ENCODE measurements at regions not wholly inside any gene's neighbourhood (a gene's known extent, or its start where the extent isn't known, plus 50 kb on each side); places are given as distances from the start of the nearest gene placed in this dataset.
"Not testable (repeated sequence)": the region's sequence is repeated elsewhere in the genome, so short reads cannot be mapped to it uniquely, and the experiment has no call there.

DNA sequence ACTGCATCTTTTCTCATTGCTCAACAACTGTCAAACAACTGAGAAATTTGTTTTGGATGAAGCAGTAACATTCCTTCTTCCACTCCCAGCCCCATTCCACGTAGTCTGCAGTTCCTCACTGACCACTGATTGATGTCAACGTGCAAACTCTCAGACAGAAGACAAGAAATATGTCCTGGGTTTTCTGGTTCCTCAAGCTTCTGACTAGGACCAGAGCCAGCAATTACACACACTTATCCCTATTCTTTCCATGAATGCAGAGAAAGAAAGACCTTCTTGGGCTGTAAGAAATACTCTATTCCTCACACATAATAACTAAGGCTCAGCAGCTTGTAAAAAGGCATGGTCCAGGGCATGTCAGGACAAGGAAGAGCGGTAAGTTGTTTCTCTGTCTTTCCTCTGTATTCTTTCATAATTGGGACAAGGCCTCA lies 790.1 kb upstream of the SLC35B3 start:
- H3K36me3 ChIP-seq (ENCODE audit: control insufficient read depth, insufficient read depth, low read length), result no peaks in the 10 kb centered on the region
- no peaks in the 10 kb centered on the region for H3K27me3 ChIP-seq (ENCODE audit: control insufficient read depth, insufficient read depth, low read length, poor library complexity, severe bottlenecking)
- H3K4me1 Mint-ChIP-seq, result no peaks in the 10 kb centered on the region
- no peak for TF ChIP-seq CTCF (conservative IDR thresholded peaks at IDR 0.05)
- H3K27ac Mint-ChIP-seq, result no peak overlapping the region
- H3K4me3 Mint-ChIP-seq, result no peak overlapping the region
- no peak overlapping the region for H3K27ac ChIP-seq (ENCODE audit: low read depth, low read length)
- no peaks in the 10 kb centered on the region for H3K9me3 Mint-ChIP-seq
- peaks cover 3% of the 10 kb centered on the region for H3K4me1 ChIP-seq (ENCODE audit: control insufficient read depth, insufficient read depth, low read length)
- no peaks in the 10 kb centered on the region for H3K9me3 ChIP-seq (ENCODE audit: control insufficient read depth, low read length)
- WGBS, 2 experiments (ENCODE audit: insufficient coverage in 1 of 2, insufficient read length in 1 of 2), result 91 to 92% methylated on average over 2 to 3 of the region's 3 CpGs
- no peak overlapping the region for H3K9ac ChIP-seq (ENCODE audit: extremely low read depth, low read length, poor library complexity, severe bottlenecking)
- no peak for DNase-seq
- H3K27me3 Mint-ChIP-seq (ENCODE audit: insufficient read depth), result no peaks in the 10 kb centered on the region
- H3K36me3 Mint-ChIP-seq (ENCODE audit: low read depth), result no peaks in the 10 kb centered on the region
- H3K4me3 ChIP-seq (ENCODE audit: low read length), result no peak overlapping the region

DNA sequence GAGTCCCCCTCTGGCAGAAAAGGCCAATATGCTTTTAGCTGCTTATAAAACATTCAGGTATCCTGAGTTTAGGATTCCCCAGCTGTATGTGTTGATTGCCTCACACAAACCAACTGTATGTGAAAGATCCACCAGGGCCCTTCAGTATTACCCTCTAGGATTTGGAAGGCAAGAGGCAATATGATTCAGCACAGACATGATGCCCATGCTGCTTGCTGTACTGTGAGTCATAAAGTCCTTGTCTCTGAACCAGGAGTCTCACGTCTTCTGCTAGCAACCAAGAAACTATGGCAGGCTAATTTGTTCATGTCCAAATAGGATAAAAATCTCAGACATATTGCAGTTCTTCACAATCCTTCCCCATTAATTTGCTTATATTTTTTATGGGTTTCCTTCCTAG lies 789.2 kb upstream of the SLC35B3 start:
- Mint-ChIP-seq H3K27me3 (ENCODE audit: insufficient read depth) (no peaks in the 10 kb centered on the region), H3K4me1 (no peaks in the 10 kb centered on the region), H3K27ac (no peak overlapping the region), H3K36me3 (ENCODE audit: low read depth) (no peaks in the 10 kb centered on the region), H3K9me3 (peaks cover 2% of the 10 kb centered on the region), H3K4me3 (no peak overlapping the region)
- H3K36me3 ChIP-seq (ENCODE audit: control insufficient read depth, insufficient read depth, low read length), result no peaks in the 10 kb centered on the region
- TF ChIP-seq CTCF (conservative IDR thresholded peaks at IDR 0.05), result no peak
- no peaks in the 10 kb centered on the region for H3K27me3 ChIP-seq (ENCODE audit: control insufficient read depth, insufficient read depth, low read length, poor library complexity, severe bottlenecking)
- WGBS, 2 experiments (ENCODE audit: insufficient coverage in 1 of 2, insufficient read length in 1 of 2), result 85 to 100% methylated on average over 1 of the region's 1 CpG
- no peak for DNase-seq
- H3K4me3 ChIP-seq (ENCODE audit: low read length), result no peak overlapping the region
- H3K4me1 ChIP-seq (ENCODE audit: control insufficient read depth, insufficient read depth, low read length), result peaks cover 3% of the 10 kb centered on the region
- H3K9me3 ChIP-seq (ENCODE audit: control insufficient read depth, low read length), result no peaks in the 10 kb centered on the region
- H3K9ac ChIP-seq (ENCODE audit: extremely low read depth, low read length, poor library complexity, severe bottlenecking), result no peak overlapping the region
- H3K27ac ChIP-seq (ENCODE audit: low read depth, low read length), result no peak overlapping the region

- not testable (repeated sequence) for DNase-seq; H3K4me1 ChIP-seq (ENCODE audit: control insufficient read depth, insufficient read depth, low read length); H3K36me3 Mint-ChIP-seq (ENCODE audit: low read depth); H3K4me3 ChIP-seq (ENCODE audit: low read length); H3K4me3 Mint-ChIP-seq; H3K9me3 Mint-ChIP-seq; H3K27ac ChIP-seq (ENCODE audit: low read depth, low read length); H3K9ac ChIP-seq (ENCODE audit: extremely low read depth, low read length, poor library complexity, severe bottlenecking); H3K27me3 ChIP-seq (ENCODE audit: control insufficient read depth, insufficient read depth, low read length, poor library complexity, severe bottlenecking); H3K27me3 Mint-ChIP-seq (ENCODE audit: insufficient read depth); H3K9me3 ChIP-seq (ENCODE audit: control insufficient read depth, low read length); H3K4me1 Mint-ChIP-seq; H3K27ac Mint-ChIP-seq; H3K36me3 ChIP-seq (ENCODE audit: control insufficient read depth, insufficient read depth, low read length)
- 87 to 94% methylated on average over 6 to 8 of the region's 8 CpGs for WGBS, 2 experiments (ENCODE audit: insufficient coverage in 1 of 2, insufficient read length in 1 of 2)
Observed at GRCh38 chr6:9213717-9214116, 778.4 kb upstream of the SLC35B3 start.

DNA sequence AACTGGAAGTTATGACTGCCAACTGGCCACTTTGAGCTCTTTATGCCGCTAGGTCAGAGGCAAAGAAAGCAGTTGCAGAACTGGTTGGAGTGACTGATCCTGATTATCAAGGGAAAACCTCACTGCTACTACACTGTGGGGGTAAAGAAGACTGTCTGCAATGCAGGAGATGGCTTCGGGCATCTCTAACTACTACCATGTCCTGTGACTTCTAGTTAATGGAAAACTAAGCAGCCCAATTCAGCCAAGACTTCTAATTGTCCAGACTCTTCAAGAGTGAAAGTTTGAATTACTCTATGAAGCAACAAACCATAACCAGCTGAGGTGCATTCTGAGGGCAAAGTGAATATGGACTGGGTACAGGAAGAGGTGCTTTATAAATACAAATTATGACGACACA lies 773.6 kb upstream of the SLC35B3 start:
- Histone ChIP-seq H3K27ac (ENCODE audit: low read depth, low read length) (no peak overlapping the region), H3K9ac (ENCODE audit: extremely low read depth, low read length, poor library complexity, severe bottlenecking) (no peak overlapping the region), H3K4me1 (ENCODE audit: control insufficient read depth, insufficient read depth, low read length) (no peaks in the 10 kb centered on the region), H3K36me3 (ENCODE audit: control insufficient read depth, insufficient read depth, low read length) (no peaks in the 10 kb centered on the region), H3K4me3 (ENCODE audit: low read length) (no peak overlapping the region), H3K27me3 (ENCODE audit: control insufficient read depth, insufficient read depth, low read length, poor library complexity, severe bottlenecking) (no peaks in the 10 kb centered on the region), H3K9me3 (ENCODE audit: control insufficient read depth, low read length) (no peaks in the 10 kb centered on the region)
- no peak for TF ChIP-seq CTCF (conservative IDR thresholded peaks at IDR 0.05)
- WGBS, 2 experiments (ENCODE audit: insufficient coverage in 1 of 2, insufficient read length in 1 of 2), result 93 to 100% methylated on average over 2 of the region's 3 CpGs
- no peaks in the 10 kb centered on the region for H3K36me3 Mint-ChIP-seq (ENCODE audit: low read depth)
- H3K27ac Mint-ChIP-seq, result no peak overlapping the region
- no peak overlapping the region for H3K4me3 Mint-ChIP-seq
- no peak for DNase-seq
- no peaks in the 10 kb centered on the region for H3K4me1 Mint-ChIP-seq
- H3K9me3 Mint-ChIP-seq, result no peaks in the 10 kb centered on the region
- no peaks in the 10 kb centered on the region for H3K27me3 Mint-ChIP-seq (ENCODE audit: insufficient read depth)

Data from endodermal cell (in vitro differentiated cells).